Eye (tissue), 1 donor: ENCODE measurements at regions not wholly inside any gene's neighbourhood (a gene's known extent, or its start where the extent isn't known, plus 50 kb on each side); places are given as distances from the start of the nearest gene placed in this dataset.

Source experiments
- DNase-seq: peaks from one replicate; pipeline ENCODE4 v3.0.0-alpha.2; 2015

DNA sequence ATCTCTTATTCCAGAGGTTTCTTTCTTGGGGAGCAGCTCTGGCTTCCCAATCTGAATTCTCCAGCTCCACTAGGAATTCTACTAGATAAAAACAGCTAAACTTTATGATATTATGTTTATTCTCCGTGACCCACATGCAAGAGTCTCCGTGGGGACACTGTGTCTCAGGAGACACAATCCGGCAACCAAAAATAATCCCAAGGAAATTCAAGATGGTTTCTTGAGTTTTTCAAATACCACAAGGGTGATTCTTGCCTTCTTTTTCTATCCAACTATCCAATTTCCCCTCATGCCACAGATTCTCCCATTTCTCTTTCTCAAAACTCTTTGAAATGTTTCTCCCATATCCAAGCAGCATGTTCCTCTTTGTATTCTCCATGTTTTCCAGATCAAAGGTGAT lies 103.1 kb downstream of the FAS start:
- no peak for DNase-seq

DNA sequence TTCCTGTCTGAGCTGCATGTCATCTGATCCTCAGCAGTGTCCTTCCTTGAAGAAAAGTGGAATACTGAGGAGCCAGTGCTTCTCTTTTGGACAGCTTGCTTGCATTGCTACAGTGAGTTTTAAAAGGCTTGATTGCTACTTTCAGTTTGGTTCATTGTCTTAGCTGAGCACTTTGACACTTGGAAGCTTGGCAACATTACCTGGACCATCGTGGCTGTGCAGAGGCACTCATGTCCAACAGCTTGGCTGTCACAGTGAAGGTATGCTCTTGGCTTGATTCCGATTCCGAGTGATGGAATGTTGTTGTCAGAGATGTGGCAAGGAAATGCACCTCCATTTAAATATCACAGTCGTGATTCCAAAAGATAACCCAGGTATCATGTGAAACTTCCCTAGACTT lies 102.4 kb downstream of the FAS start:
- no peak for DNase-seq

DNA sequence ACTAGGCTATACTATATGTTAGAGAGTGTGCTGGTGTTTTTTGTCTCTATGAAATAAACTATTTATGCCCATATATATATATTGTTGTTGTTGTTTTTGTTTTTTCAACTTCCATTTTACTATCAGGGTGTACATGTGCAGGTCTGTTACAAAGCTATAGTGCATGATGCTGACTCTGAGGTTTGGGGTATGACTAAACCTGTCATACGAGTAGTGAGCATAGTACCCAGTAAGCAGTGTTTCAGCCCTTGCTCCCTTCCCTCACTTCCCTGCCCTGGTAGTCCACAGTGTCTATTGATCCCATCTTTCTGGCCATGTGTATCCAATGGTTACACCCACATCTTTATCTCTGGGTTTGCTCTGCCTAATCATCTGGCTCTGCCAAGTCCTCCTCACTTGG lies 101.8 kb downstream of the FAS start:
- no peak for DNase-seq

- no peak for DNase-seq
Observed at GRCh38 chr10:89091496-89091895, 100.9 kb downstream of the FAS start.

DNA sequence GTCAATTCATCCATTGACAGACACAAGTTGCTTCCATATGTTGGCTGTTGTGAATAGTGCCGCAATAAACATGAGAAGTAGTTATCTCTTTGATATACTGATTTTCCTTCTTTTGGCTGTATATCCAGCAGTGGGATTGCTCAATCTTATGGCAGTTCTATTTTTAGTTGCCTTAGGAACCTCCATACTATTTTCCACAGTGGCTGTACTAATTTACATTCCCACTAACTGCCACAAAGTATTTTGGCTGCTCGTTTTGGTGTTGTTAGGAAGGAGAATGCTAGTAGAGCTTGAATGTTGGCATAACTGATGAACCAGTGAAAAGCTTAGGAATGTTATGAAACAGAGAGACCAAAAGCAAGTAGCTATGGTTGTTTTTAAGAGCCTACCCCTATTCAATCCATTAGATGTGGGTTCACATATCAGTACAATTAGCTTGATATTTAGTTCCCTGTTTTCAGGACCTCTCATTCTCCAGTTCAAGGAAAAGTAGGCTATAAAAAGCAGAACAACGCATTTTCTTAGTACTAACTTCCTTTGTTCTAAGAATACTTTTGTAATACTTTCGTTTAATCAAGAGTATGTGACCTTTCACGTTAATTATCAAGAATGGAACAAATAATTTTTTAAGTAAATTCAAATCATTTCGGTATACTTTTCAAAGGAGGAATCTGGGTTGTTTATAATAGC lies 100.3 kb downstream of the FAS start:
- no peak for DNase-seq

DNA sequence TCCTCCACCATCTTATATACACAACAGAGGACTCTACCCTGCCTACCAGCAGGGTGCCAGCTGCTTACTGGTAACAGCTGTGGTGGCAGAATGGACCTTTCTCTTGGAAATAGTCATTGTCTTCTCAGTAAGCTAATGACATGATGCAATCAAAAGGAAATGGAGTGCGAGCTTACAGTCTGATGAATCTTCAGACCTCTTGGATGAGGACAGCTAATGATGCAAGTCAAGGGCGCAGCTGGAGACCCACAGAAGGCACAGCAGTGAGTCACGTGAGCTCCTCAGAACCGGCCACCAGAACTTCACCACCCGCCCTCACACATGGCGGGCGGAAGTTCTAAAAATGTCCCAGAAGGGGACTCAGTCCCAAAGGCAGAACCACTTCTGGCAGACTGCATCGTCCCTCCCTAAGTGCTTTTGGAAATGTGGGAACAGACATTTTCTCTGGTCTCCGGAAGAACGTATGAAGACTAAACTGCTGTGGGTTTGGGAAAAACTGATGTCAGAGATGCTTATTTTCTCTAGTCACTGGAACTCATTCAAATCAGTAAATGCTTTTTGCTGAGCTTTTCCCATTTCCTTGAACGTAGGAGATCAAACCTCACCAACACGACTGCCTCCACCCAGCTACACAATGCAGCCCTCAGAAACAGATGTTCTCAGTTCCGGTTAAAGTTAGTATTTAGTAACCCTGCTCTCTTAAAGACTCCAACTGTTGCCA lies 96.4 kb downstream of the FAS start:
- DNase-seq, result peak; percentile 30

- no peak for DNase-seq
Observed at GRCh38 chr10:89085153-89085552, 94.6 kb downstream of the FAS start.

DNA sequence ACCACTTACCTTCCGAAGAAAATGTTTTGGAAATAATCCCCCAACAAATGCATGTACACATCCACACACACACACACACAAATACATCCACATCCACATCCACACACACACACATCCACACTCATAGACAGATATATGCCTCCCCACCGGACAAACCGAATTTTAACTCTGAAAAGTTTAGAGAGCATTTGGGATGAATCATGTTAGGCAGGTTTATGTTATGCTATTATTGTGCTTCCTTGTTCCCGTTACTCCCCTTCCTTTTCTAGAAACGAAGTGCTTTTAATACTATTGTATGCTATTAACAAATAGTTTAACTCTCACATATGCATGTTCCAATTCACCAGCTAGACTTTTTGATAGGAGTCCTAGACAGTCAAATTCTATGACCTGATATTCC lies 91.5 kb downstream of the FAS start:
- DNase-seq, result no peak

DNA sequence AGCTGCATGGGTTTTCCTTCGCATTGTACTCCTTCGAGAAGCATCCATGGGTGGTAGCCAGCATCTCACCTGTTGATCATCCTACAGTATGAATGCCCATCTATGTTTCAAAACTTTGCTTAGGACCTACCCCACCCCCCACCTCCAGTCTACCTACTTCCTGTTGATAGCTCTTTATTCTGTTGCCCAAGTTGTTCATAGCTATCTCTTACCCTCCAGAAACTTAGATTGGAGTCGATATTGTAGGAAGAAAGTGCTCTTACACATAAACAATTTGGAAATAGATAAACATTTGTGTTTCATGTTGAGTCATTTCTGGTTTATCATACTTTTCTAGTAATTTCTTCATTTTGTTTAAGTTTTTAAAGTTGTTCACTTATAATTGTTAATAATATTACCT lies 90.1 kb downstream of the FAS start:
- DNase-seq, result no peak

DNA sequence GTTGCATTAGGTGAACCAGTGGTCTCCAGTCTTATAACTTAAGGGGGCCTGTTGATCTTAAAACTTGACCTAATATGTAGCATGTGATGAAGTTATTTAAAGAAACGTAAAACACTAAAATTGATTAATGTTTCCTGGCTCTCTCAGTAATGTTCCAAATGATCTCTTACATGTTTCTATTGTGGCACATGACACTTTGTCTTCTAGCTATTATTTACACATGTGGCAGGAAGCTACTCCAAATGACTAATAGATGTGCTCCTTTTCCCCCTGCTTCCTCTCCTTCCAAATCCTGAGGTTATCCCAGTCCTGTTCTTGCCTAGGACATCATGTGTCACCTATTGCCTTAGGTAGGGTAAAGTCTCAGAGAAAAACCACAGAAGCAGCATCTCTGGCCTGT lies 89.4 kb downstream of the FAS start:
- DNase-seq, result no peak

DNA sequence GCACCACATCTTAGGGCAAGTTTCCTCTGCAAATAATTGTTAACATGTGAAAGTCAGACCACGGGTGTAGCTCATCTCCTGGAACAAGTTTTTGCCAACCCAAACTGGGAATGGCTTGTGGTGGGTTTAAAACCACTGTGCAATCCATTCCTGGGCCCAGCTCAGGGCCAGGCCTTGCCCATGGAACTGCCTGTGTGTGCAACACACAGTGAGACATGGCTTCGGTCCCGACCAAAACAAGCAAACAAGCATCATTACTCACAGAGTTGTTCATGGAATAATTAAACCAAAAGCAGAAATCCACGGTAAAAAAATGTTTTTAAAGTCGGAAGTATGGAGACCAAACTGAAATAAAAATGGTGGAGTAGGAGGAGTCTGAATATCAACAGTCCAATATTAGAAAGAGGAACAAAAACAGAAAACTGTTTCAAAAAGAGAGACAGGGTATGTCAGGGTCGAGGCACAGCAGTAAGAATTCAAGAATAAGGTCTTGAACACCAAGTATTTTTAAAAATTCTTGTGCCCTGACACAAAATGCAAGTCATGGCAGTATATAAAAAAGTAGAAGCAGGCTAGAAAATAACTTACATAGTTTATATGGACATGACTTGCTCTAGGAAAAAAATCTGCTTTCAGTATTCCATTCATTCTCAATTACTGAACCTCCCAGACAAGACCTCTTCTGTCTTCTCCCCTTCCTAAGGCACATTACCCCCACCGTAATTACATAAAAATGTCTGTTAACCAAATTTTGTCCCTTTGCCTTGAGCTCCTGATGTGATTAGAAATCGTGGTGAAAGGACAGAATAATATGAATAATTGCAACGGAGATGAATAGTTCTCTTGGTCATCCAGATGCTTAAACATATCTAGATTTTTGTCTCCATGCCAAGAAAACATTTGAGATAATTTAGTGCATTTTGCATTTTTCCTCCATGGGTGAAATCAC lies 88.4 kb downstream of the FAS start:
- peak; percentile 3 for DNase-seq

DNA sequence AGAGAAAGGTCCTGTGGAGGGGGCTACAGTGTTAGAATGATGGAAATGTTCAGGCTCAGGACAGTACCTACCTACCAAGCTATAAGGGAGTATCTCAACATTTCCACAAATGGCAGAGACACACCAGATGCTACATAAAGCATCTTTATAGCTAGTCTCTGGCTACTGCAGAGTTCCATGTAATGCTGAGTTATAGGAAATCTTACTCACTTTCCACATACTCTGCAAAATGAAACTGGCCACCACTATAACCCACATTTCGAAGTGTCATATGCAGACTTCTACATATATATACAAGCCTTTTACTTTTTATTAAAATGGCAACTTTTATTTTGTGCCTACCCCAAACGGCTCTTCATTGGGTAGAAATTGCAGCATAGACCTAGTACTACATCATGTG lies 85.5 kb downstream of the FAS start:
- no peak for DNase-seq

DNA sequence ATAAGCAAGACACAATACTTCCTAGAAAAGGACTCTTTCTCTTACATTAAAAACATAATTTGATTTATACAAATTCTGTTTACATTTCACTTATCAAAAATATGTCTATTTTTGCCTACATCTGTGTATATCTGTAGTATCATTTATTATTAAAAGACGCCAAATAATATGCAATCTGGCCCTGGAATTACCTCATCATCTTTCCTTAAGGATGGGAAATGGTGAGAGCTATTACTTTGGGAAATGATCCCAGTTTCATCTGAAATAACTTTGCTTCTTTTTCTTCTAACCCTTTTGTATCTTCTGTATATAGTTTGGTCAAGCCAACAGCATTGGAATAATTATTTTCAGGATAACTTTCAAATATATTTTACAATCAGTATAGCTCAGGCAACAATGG lies 85.0 kb downstream of the FAS start:
- no peak for DNase-seq

DNA sequence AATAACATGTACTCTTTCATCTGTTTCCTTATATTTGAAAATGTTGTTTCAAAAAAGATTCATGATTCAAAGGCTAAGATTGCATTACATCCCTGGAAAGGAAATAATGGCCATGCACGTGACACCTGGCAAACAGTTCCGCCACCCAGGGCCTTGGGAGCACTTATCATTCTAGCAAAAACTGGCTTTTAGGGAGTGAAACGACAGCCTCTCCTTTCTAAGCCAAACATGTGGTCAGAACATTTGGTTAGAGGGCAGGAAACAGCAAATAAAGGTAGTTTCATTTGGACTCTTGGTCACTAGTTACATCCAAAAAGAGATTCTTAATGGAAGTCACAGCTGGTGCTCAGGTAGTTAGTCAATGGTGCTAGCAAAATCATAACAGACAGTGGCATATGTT lies 83.5 kb downstream of the FAS start:
- DNase-seq, result no peak

- no peak for DNase-seq
Observed at GRCh38 chr10:89073719-89074118, 83.1 kb downstream of the FAS start.

- no peak for DNase-seq
Observed at GRCh38 chr10:89069589-89069988, 79.0 kb downstream of the FAS start.
